Stimulated activated CD4-positive, alpha-beta T cell treated with anti-CD3 and anti-CD28 coated beads, Interleukin-12 subunit alpha, Interleukin-12 subunit beta, amount 100 ng/mL, for 4 hours (primary cell): ENCODE measurements at regions not wholly inside any gene's neighbourhood (a gene's known extent, or its start where the extent isn't known, plus 50 kb on each side); places are given as distances from the start of the nearest gene placed in this dataset.
"Not testable (repeated sequence)": the region's sequence is repeated elsewhere in the genome, so short reads cannot be mapped to it uniquely, and the experiment has no call there.

Experiments used
- DNase-seq: peaks from one replicate; pipeline ENCODE4 v3.0.0-alpha.2; 2020

GRCh38 chr4:27770895-27771294, 910.3 kb downstream of the STIM2 start:
- no peak for DNase-seq

GRCh38 chr4:27775156-27775555, 914.5 kb downstream of the STIM2 start:
- DNase-seq = no peak

- no peak for DNase-seq
Observed at GRCh38 chr4:27779827-27780226, 919.2 kb downstream of the STIM2 start.

- DNase-seq = no peak
Observed at GRCh38 chr4:27787195-27787594, 926.6 kb downstream of the STIM2 start.

- no peak for DNase-seq
Observed at GRCh38 chr4:27789773-27790172, 929.1 kb downstream of the STIM2 start.

GRCh38 chr4:27790911-27791310, 930.3 kb downstream of the STIM2 start:
- no peak for DNase-seq

- no peak for DNase-seq
Observed at GRCh38 chr4:27791640-27792039, 931.0 kb downstream of the STIM2 start.

GRCh38 chr4:27807207-27807606, 946.6 kb downstream of the STIM2 start:
- DNase-seq = no peak

GRCh38 chr4:27811948-27812347, 951.3 kb downstream of the STIM2 start:
- no peak for DNase-seq

- DNase-seq = not testable (repeated sequence)
Observed at GRCh38 chr4:27813226-27813625, 952.6 kb downstream of the STIM2 start.

GRCh38 chr4:27813699-27814425, 953.2 kb downstream of the STIM2 start:
- not testable (repeated sequence) for DNase-seq

- no peak for DNase-seq
Observed at GRCh38 chr4:27819246-27819645, 958.6 kb downstream of the STIM2 start.

GRCh38 chr4:27828843-27829242, 968.2 kb downstream of the STIM2 start:
- no peak for DNase-seq

GRCh38 chr4:27830251-27830650, 969.6 kb downstream of the STIM2 start:
- no peak for DNase-seq

GRCh38 chr4:27835851-27836250, 975.2 kb downstream of the STIM2 start:
- DNase-seq = no peak

GRCh38 chr4:27836523-27836922, 975.9 kb downstream of the STIM2 start:
- DNase-seq = no peak

- DNase-seq = no peak
Observed at GRCh38 chr4:27843776-27844175, 983.1 kb downstream of the STIM2 start.

- no peak for DNase-seq
Observed at GRCh38 chr4:27844376-27844775, 983.7 kb downstream of the STIM2 start.

- no peak for DNase-seq
Observed at GRCh38 chr4:27846951-27847350, 986.3 kb downstream of the STIM2 start.

- DNase-seq = no peak
Observed at GRCh38 chr4:27861381-27861787, 1000.7 kb downstream of the STIM2 start.

- DNase-seq = no peak
Observed at GRCh38 chr4:27861802-27862201, 1001.2 kb downstream of the STIM2 start.

- DNase-seq = no peak
Observed at GRCh38 chr4:27873596-27873995, 1013.0 kb downstream of the STIM2 start.

GRCh38 chr4:27881705-27882104, 1021.1 kb downstream of the STIM2 start:
- DNase-seq = no peak

- DNase-seq = no peak
Observed at GRCh38 chr4:27886120-27886519, 1025.5 kb downstream of the STIM2 start.

GRCh38 chr4:27887646-27888045, 1027.0 kb downstream of the STIM2 start:
- no peak for DNase-seq
